Brain microvascular endothelial cell (primary cell): ENCODE measurements at regions not wholly inside any gene's neighbourhood (a gene's known extent, or its start where the extent isn't known, plus 50 kb on each side); places are given as distances from the start of the nearest gene placed in this dataset.
A peak's percentile ranks its signal among the peaks of the same experiment; 100 is the strongest.

ENCODE experiments used
- DNase-seq: peaks from one replicate; pipeline ENCODE4 v3.0.0-alpha.2; 2020
- H3K27ac ChIP-seq: fragments of 250-450 bp; sonication (Bioruptor Pico); 2 replicates; pipeline ENCODE4 v1.5.1; 2020; ENCODE audit warnings: mild to moderate bottlenecking, moderate library complexity
- H3K27me3 ChIP-seq: fragments of 250-450 bp; sonication (Bioruptor Pico); replicated peaks from 2 replicates; pipeline ENCODE4 v1.5.1; 2020; ENCODE audit warnings: mild to moderate bottlenecking
- H3K36me3 ChIP-seq: fragments of 250-450 bp; sonication (Bioruptor Pico); replicated peaks from 2 replicates; pipeline ENCODE4 v1.5.1; 2020; ENCODE audit warnings: mild to moderate bottlenecking
- H3K4me3 ChIP-seq: 2 replicates; pipeline ENCODE4 v1.5.1; 2011; ENCODE audit warnings: low read depth, mild to moderate bottlenecking, control low read depth, low read length, moderate library complexity
- CTCF ChIP-seq: IDR thresholded peaks from 2 replicates; pipeline ENCODE4 v1.5.1; 2011; ENCODE audit warnings: low read depth, mild to moderate bottlenecking, moderate library complexity, low read length, control low read depth, inconsistent platforms; ENCODE audit errors: missing control alignments
- in situ Hi-C: cut with HindIII; loops from 2 replicates; pipeline ENCODE4 v1.10.0; 2017; ENCODE audit warnings: low sequenced_read_pairs, low pct_ligation_motif_present

GRCh38 chr6:84926189-84927155 is 162.1 kb upstream of the TBX18 start:
- H3K27ac ChIP-seq, result no peak overlapping the region
- H3K36me3 ChIP-seq, result no peaks in the 10 kb centered on the region
- H3K27me3 ChIP-seq, result no peaks in the 10 kb centered on the region
- H3K4me3 ChIP-seq, result no peak overlapping the region
- no peak for TF ChIP-seq CTCF
- in situ Hi-C loops, result no loop called here
- peak; percentile 38 for DNase-seq

DNA sequence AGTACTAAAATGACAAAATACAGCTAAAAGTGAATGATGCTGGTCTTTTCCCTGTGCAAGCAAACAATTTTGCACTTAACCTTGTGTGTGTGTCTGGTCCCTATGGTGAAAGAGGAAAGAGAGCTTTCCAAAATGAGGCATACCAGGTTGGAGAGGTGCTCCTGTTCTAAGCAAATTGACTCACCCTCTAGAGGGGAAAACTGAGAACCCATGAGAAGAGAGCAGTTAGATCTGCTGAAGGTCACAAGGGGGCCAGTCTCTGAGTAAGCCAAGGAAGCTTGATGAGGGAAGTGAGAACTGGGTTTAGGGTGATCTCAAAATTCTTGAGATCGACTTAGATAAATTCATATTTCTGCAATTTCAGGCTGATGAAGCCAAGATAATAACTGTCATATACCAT is 157.5 kb upstream of the TBX18 start:
- in situ Hi-C loops, result no loop called here
- TF ChIP-seq CTCF, result no peak
- DNase-seq, result no peak
- Histone ChIP-seq H3K4me3 (no peak overlapping the region), H3K27ac (no peak overlapping the region), H3K27me3 (no peaks in the 10 kb centered on the region), H3K36me3 (no peaks in the 10 kb centered on the region)

DNA sequence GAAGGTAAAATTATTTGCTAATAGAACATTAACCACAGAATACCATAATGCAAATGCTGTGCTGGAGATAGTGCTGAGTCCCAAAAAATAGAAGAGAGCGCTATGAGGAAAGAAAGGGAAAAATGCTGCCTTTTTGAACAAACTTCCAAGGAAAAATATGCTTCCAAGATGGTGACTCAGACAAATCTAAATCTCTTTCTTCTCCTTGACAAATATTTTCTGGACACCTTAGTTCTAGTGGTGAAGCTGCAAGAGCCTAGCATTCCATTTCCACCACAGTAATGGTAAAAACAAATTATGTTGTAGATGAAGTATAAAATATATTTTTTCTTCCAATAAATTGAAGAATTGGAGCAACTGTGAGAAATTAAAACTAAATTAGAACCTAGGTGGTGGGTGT is 155.6 kb upstream of the TBX18 start:
- DNase-seq, result no peak
- Histone ChIP-seq H3K27me3 (no peaks in the 10 kb centered on the region), H3K36me3 (no peaks in the 10 kb centered on the region), H3K4me3 (no peak overlapping the region), H3K27ac (no peak overlapping the region)
- in situ Hi-C loops, result no loop called here
- no peak for TF ChIP-seq CTCF

DNA sequence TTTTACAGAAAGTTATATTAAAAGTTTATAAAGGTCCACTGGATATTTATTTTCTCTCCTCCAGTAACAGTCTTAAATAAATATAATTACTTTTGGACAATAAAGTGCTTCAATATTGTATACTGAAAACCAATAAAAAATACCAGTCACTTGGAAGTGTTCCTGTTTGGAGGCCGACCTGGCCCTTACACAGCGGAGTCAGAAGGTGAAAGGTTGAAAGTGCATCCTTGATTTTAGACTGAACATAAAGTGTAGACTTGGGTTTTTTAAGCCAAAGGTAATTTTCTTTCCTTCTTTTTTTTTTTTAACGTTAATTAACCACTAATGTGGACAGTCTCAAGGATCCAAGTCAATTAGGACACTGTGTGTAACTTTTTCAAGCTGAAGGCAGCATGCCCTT is 152.3 kb upstream of the TBX18 start:
- no peak for DNase-seq
- Histone ChIP-seq H3K27ac (no peak overlapping the region), H3K4me3 (no peak overlapping the region), H3K27me3 (no peaks in the 10 kb centered on the region), H3K36me3 (no peaks in the 10 kb centered on the region)
- TF ChIP-seq CTCF, result no peak
- in situ Hi-C loops, result no loop called here

- no peak overlapping the region for H3K27ac ChIP-seq
- no peak for TF ChIP-seq CTCF
- in situ Hi-C loops, result no loop called here
- no peaks in the 10 kb centered on the region for H3K36me3 ChIP-seq
- H3K4me3 ChIP-seq, result no peak overlapping the region
- no peak for DNase-seq
- no peaks in the 10 kb centered on the region for H3K27me3 ChIP-seq
Observed at GRCh38 chr6:84912472-84913322, 148.3 kb upstream of the TBX18 start.
